HepG2 (cell line): ENCODE measurements at regions not wholly inside any gene's neighbourhood (a gene's known extent, or its start where the extent isn't known, plus 50 kb on each side); places are given as distances from the start of the nearest gene placed in this dataset.

Source experiments
- ATAC-seq: fragments of 200-7000 bp; cut with Tn5 transposase; 3 replicates; pipeline ENCODE4 v1.9.1; 2020; ENCODE audit warnings: mild to moderate bottlenecking, moderate library complexity
- BruUV-seq: library from RNA; stranded (reverse); fragments of 400-500 nt; replicated peaks from 2 replicates; lab custom pipeline; 2021; lab: Mats Ljungman, UMichigan
- CTCF ChIA-PET: fragments of 300-600 bp; formaldehyde crosslinking; extraction: SDS; loops from one replicate; lab custom pipeline; 2021; ENCODE audit warnings: low total read pairs, inconsistent platforms, low intra/inter-chr PET ratio; lab: Yijun Ruan, JAX
- POLR2A ChIA-PET: fragments of 350-600 bp; sonication (Branson Sonifier 250); formaldehyde crosslinking; loops from one replicate; lab custom pipeline; 2020; ENCODE audit warnings: antibody characterized with exemption, inconsistent platforms; lab: Yijun Ruan, JAX
- DNase-seq: peaks from one replicate; pipeline ENCODE4 v3.0.0-alpha.2; 2015; ENCODE audit warnings: low spot score
- FAIRE-seq: peaks from 3 replicates; lab custom pipeline; 2011; peaks lifted over from hg19 to GRCh38; lab: Jason Lieb, UNC
- H2AFZ ChIP-seq: one replicate; pipeline ENCODE4 v1.6.1; 2011; ENCODE audit warnings: low read length, inconsistent platforms
- H3K27ac ChIP-seq: fragments of 300-600 bp; 3 replicates; pipeline ENCODE4 v1.8.0; 2011; ENCODE audit warnings: mixed run types, mild to moderate bottlenecking, mixed read lengths, low read length, inconsistent platforms; ENCODE audit not compliant: insufficient read depth; ENCODE audit errors: extremely low read length
- H3K27me3 ChIP-seq, 2 experiments: fragments of 200-600 bp in 1 of 2; 2 replicates in 1 of 2; 3 replicates in 1 of 2; pipeline versions ENCODE4 v1.6.0 to v1.8.0; 2011; ENCODE audit warnings: low read length in 2 of 2, mild to moderate bottlenecking in 2 of 2, moderate library complexity in 2 of 2, inconsistent platforms in 1 of 2; ENCODE audit not compliant: insufficient read depth in 2 of 2, control insufficient read depth in 1 of 2
- H3K36me3 ChIP-seq, 2 experiments: fragments of 200-600 bp in 1 of 2; replicated peaks in 1 of 2; 2 replicates in 1 of 2; 3 replicates in 1 of 2; pipeline versions ENCODE4 v1.5.1 to v1.8.0; 2011; ENCODE audit warnings: low read length in 2 of 2, inconsistent platforms in 1 of 2; ENCODE audit not compliant: insufficient read depth in 2 of 2, control insufficient read depth in 1 of 2
- H3K4me1 ChIP-seq: 2 replicates; pipeline ENCODE4 v1.5.1; 2012; ENCODE audit warnings: low read length, inconsistent platforms; ENCODE audit not compliant: insufficient read depth
- H3K4me2 ChIP-seq: 2 replicates; pipeline ENCODE4 v1.6.0; 2011; ENCODE audit warnings: low read depth, low read length, inconsistent platforms
- H3K4me3 ChIP-seq, 3 experiments: fragments of 200-600 bp in 1 of 3; sonication (generic), shearing (Covaris generic) in 1 of 3; replicated peaks in 1 of 3; 2 replicates each; pipeline ENCODE4 v1.5.1; 2011 to 2016; ENCODE audit warnings: low read length in 3 of 3, inconsistent platforms in 2 of 3, low read depth in 2 of 3, mild to moderate bottlenecking in 2 of 3, control low read depth in 1 of 3, mixed read lengths in 1 of 3; ENCODE audit not compliant: insufficient read depth in 1 of 3
- H3K79me2 ChIP-seq: one replicate; pipeline ENCODE4 v1.6.1; 2011; ENCODE audit warnings: low read length, inconsistent platforms; ENCODE audit not compliant: insufficient read depth
- H3K9ac ChIP-seq: 2 replicates; pipeline ENCODE4 v1.6.0; 2011; ENCODE audit warnings: mild to moderate bottlenecking, low read depth, low read length, inconsistent platforms; ENCODE audit not compliant: insufficient read depth
- H3K9me3 ChIP-seq: 2 replicates; pipeline ENCODE4 v1.5.1; 2012; ENCODE audit warnings: mild to moderate bottlenecking, low read length
- H4K20me1 ChIP-seq: 2 replicates; pipeline ENCODE4 v1.6.0; 2011; ENCODE audit warnings: inconsistent platforms, mild to moderate bottlenecking, low read length, moderate library complexity; ENCODE audit not compliant: insufficient read depth
- LCORL ChIP-seq, 2 experiments: fragments of 450-650 bp in 1 of 2; sonication (generic) in 1 of 2; formaldehyde crosslinking in 1 of 2; IDR thresholded peaks; 2 replicates each; pipeline versions ENCODE4 v1.5.0 to v1.6.1; 2017 to 2020; ENCODE audit warnings: antibody characterized with exemption in 1 of 2, missing genetic modification reagents in 1 of 2
- MBD4 ChIP-seq: IDR thresholded peaks from 2 replicates; pipeline ENCODE4 v1.6.1; 2012; ENCODE audit warnings: low read length, inconsistent platforms, borderline replicate concordance
- NPAS2 ChIP-seq: sonication (generic); formaldehyde crosslinking; IDR thresholded peaks from 2 replicates; pipeline ENCODE4 v1.8.0; 2022; ENCODE audit warnings: mild to moderate bottlenecking, missing genetic modification reagents, borderline replicate concordance
- PBX3 ChIP-seq: sonication (generic); formaldehyde crosslinking; IDR thresholded peaks from 2 replicates; pipeline ENCODE4 v1.8.1; 2023; ENCODE audit warnings: missing genetic modification reagents, inconsistent platforms, borderline replicate concordance
- ZBTB14 ChIP-seq: sonication (generic); formaldehyde crosslinking; IDR thresholded peaks from 2 replicates; pipeline ENCODE4 v1.4.0; 2020; ENCODE audit warnings: missing genetic modification reagents
- ZFP62 ChIP-seq: sonication (generic); formaldehyde crosslinking; IDR thresholded peaks from 2 replicates; pipeline ENCODE4 v1.4.0; 2020; ENCODE audit warnings: missing genetic modification reagents
- ZNF646 ChIP-seq: sonication (generic); formaldehyde crosslinking; IDR thresholded peaks from 2 replicates; pipeline ENCODE4 v1.9.0; 2021; ENCODE audit warnings: mild to moderate bottlenecking, missing genetic modification reagents
- WGBS: methylation state at CpG from one replicate; pipeline ENCODE4 v1.1.6; 2017; ENCODE audit warnings: low lambda C conversion rate; 5-methylcytosine and 5-hydroxymethylcytosine counted together
- in situ Hi-C: cut with HindIII; loops from 2 replicates; pipeline ENCODE4 v1.10.0; 2017; ENCODE audit warnings: low pct_unique_long_range_greater_than_20kb; ENCODE audit not compliant: extremely low pct_ligation_motif_present
- intact Hi-C: fragments of 100-400 bp; cut with micrococcal nuclease; formaldehyde crosslinking; loops from one replicate; pipeline ENCODE4 v1.10.0; 2022; ENCODE audit not compliant: unreplicated experiment
- TF ChIP-seq, protein P1 (sequence below): sonication (generic); formaldehyde crosslinking; IDR thresholded peaks from 2 replicates; pipeline ENCODE4 v1.8.1; 2023; ENCODE audit warnings: mild to moderate bottlenecking, missing genetic modification reagents
- TF ChIP-seq, protein P2 (sequence below): sonication (generic); formaldehyde crosslinking; IDR thresholded peaks from 2 replicates; pipeline ENCODE4 v1.5.1; 2020; ENCODE audit warnings: mild to moderate bottlenecking, moderate library complexity, missing genetic modification reagents

- WGBS, result 47% methylated on average over 4 of the region's 4 CpGs
- intact Hi-C loops (no loop called here), in situ Hi-C loops (no loop called here)
- Histone ChIP-seq H3K9ac (no peak overlapping the region), H4K20me1 (no peaks in the 10 kb centered on the region), H3K79me2 (no peaks in the 10 kb centered on the region), H3K36me3 (no peaks in the 10 kb centered on the region), H3K9me3 (no peaks in the 10 kb centered on the region), H3K4me2 (no peak overlapping the region), H2AFZ (no peak overlapping the region), H3K4me1 (no peaks in the 10 kb centered on the region), H3K27me3 (no peaks in the 10 kb centered on the region), H3K27ac (no peak overlapping the region), H3K4me3 (no peak overlapping the region)
- FAIRE-seq (no peak), DNase-seq (no peak), ATAC-seq (no peak)
- ChIA-PET POLR2A (no interaction called here), CTCF (no interaction called here)
- no TSS peak for BruUV-seq
- no peak for TF ChIP-seq ZBTB14 (CRISPR knock-in tag)
- TF ChIP-seq, protein P1, sequence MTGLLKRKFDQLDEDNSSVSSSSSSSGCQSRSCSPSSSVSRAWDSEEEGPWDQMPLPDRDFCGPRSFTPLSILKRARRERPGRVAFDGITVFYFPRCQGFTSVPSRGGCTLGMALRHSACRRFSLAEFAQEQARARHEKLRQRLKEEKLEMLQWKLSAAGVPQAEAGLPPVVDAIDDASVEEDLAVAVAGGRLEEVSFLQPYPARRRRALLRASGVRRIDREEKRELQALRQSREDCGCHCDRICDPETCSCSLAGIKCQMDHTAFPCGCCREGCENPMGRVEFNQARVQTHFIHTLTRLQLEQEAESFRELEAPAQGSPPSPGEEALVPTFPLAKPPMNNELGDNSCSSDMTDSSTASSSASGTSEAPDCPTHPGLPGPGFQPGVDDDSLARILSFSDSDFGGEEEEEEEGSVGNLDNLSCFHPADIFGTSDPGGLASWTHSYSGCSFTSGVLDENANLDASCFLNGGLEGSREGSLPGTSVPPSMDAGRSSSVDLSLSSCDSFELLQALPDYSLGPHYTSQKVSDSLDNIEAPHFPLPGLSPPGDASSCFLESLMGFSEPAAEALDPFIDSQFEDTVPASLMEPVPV, result no peak
- no peak for TF ChIP-seq NPAS2 (CRISPR knock-in tag)
- no peak for TF ChIP-seq PBX3
- TF ChIP-seq LCORL (IDR thresholded peaks at IDR 0.05), result no peak
- no peak for TF ChIP-seq LCORL (CRISPR knock-in tag; IDR thresholded peaks at IDR 0.05)
- TF ChIP-seq ZFP62, result no peak
- no peak for TF ChIP-seq MBD4
- TF ChIP-seq, protein P2, sequence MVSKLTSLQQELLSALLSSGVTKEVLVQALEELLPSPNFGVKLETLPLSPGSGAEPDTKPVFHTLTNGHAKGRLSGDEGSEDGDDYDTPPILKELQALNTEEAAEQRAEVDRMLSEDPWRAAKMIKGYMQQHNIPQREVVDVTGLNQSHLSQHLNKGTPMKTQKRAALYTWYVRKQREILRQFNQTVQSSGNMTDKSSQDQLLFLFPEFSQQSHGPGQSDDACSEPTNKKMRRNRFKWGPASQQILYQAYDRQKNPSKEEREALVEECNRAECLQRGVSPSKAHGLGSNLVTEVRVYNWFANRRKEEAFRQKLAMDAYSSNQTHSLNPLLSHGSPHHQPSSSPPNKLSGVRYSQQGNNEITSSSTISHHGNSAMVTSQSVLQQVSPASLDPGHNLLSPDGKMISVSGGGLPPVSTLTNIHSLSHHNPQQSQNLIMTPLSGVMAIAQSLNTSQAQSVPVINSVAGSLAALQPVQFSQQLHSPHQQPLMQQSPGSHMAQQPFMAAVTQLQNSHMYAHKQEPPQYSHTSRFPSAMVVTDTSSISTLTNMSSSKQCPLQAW (CRISPR knock-in tag), result no peak
- TF ChIP-seq ZNF646 (CRISPR knock-in tag), result no peak
These were observed 347.6 kb downstream of the GADD45G start for GRCh38 chr9:89952401-89952800.
